Body of pancreas (tissue), 4 donors: ENCODE measurements at regions not wholly inside any gene's neighbourhood (a gene's known extent, or its start where the extent isn't known, plus 50 kb on each side); places are given as distances from the start of the nearest gene placed in this dataset.

Experiments used
- ATAC-seq: fragments of 150-250 bp; one replicate; pipeline ENCODE4 v1.9.1; 2016
- DNase-seq, 4 donors: peaks; one replicate each; pipeline ENCODE4 v3.0.0-alpha.2; 2019
- H3K27ac ChIP-seq, 4 donors: fragments of 200-600 bp; sonication (generic); 1 replicate in 3 of 4; 2 replicates in 1 of 4; pipeline versions ENCODE4 v1.5.1 to v1.6.1; 2016 to 2019; ENCODE audit warnings: mild to moderate bottlenecking in 1 of 4, mixed read lengths in 1 of 4, moderate library complexity in 1 of 4
- H3K27me3 ChIP-seq, 2 donors: fragments of 200-600 bp; sonication (generic); one replicate each; pipeline ENCODE4 v1.6.0; 2016; ENCODE audit warnings: mild to moderate bottlenecking in 1 of 2
- H3K36me3 ChIP-seq, 2 donors: fragments of 200-600 bp; sonication (generic); replicated peaks in 1 of 2; 2 replicates each; pipeline ENCODE4 v1.5.1; 2016; ENCODE audit warnings: low read depth in 2 of 2; ENCODE audit not compliant: insufficient read depth in 1 of 2
- H3K4me1 ChIP-seq: fragments of 200-600 bp; sonication (generic); one replicate; pipeline ENCODE4 v1.6.0; 2016
- H3K4me3 ChIP-seq, 2 donors: fragments of 200-600 bp; sonication (generic); 1 replicate in 1 of 2; 2 replicates in 1 of 2; pipeline ENCODE4 v1.5.1; 2016 to 2019
- H3K9me3 ChIP-seq, 3 donors: fragments of 200-600 bp; sonication (generic); 1 replicate in 2 of 3; 2 replicates in 1 of 3; pipeline ENCODE4 v1.5.1; 2016
- CTCF ChIP-seq, 7 experiments: fragments of 450-650 bp in 4 of 7; fragments of 200-600 bp in 3 of 7; sonication (generic) in 3 of 7; IDR thresholded peaks; one replicate each; pipeline ENCODE4 v1.5.1; 2016 to 2019; ENCODE audit warnings: antibody characterized with exemption in 7 of 7
- POLR2A ChIP-seq, 3 donors: fragments of 450-650 bp; IDR thresholded peaks; one replicate each; pipeline ENCODE4 v1.6.1; 2016; ENCODE audit warnings: antibody characterized with exemption in 3 of 3, mild to moderate bottlenecking in 2 of 3
- WGBS, 2 donors: methylation state at CpG; one replicate each; pipeline ENCODE4 v1.1.5; 2017; 5-methylcytosine and 5-hydroxymethylcytosine counted together
- intact Hi-C: fragments of 100-400 bp; cut with DNase I; formaldehyde crosslinking; loops from one replicate; pipeline ENCODE4 v1.15.1; 2023

GRCh38 chr15:38683382-38684242, 119.0 kb upstream of the RASGRP1 start:
- no peaks in the 10 kb centered on the region for H3K9me3 ChIP-seq
- H3K27ac ChIP-seq, result no peak overlapping the region
- DNase-seq (peak; percentile 63 to 75 (median 70)), ATAC-seq (peak; percentile 77)
- no peaks in the 10 kb centered on the region for H3K36me3 ChIP-seq
- intact Hi-C loops, result loop anchor here (10.0 kb wide), 2 partner anchors 129 to 239 kb away; no protein-coding TSS in a partner anchor
- H3K27me3 ChIP-seq, result no peaks in the 10 kb centered on the region
- TF ChIP-seq CTCF (IDR thresholded peaks at IDR 0.05), result peak; percentile 66 to 88 (median 83)
- TF ChIP-seq POLR2A (IDR thresholded peaks at IDR 0.05), result no peak
- peaks cover 4% of the 10 kb centered on the region for H3K4me1 ChIP-seq
- 68 to 73% methylated on average over 2 of the region's 2 CpGs for WGBS, 2 donors
- no peak overlapping the region for H3K4me3 ChIP-seq

- TF ChIP-seq CTCF (IDR thresholded peaks at IDR 0.05) (no peak), POLR2A (IDR thresholded peaks at IDR 0.05) (no peak)
- no peak for ATAC-seq
- intact Hi-C loops, result loop anchor here (10.0 kb wide), 2 partner anchors 130 to 240 kb away; no protein-coding TSS in a partner anchor
- DNase-seq, result no peak
- Histone ChIP-seq H3K4me1 (no peaks in the 10 kb centered on the region), H3K27me3 (no peaks in the 10 kb centered on the region), H3K27ac (no peak overlapping the region), H3K4me3 (no peak overlapping the region), H3K9me3 (no peaks in the 10 kb centered on the region), H3K36me3 (no peaks in the 10 kb centered on the region)
- WGBS, 2 donors, result 21 to 40% methylated on average over 2 of the region's 2 CpGs
Measured at GRCh38 chr15:38684440-38685010, 119.9 kb upstream of the RASGRP1 start.

GRCh38 chr15:38685686-38686339, 121.2 kb upstream of the RASGRP1 start:
- no peak for ATAC-seq
- intact Hi-C loops, result loop anchor here (10.0 kb wide), 2 partner anchors 131 to 241 kb away; no protein-coding TSS in a partner anchor
- 75 to 83% methylated on average over 4 of the region's 4 CpGs for WGBS, 2 donors

GRCh38 chr15:38687340-38687739, 122.7 kb upstream of the RASGRP1 start:
- Histone ChIP-seq H3K27me3 (no peaks in the 10 kb centered on the region), H3K27ac (no peak overlapping the region), H3K4me1 (no peaks in the 10 kb centered on the region), H3K36me3 (no peaks in the 10 kb centered on the region), H3K9me3 (no peaks in the 10 kb centered on the region), H3K4me3 (no peak overlapping the region)
- ATAC-seq (no peak), DNase-seq (no peak)
- intact Hi-C loops, result loop anchor here (10.0 kb wide), 2 partner anchors 133 to 243 kb away; no protein-coding TSS in a partner anchor
- 32 to 34% methylated on average over 2 of the region's 2 CpGs for WGBS, 2 donors
- TF ChIP-seq CTCF (IDR thresholded peaks at IDR 0.05), result no peak
- no peak for TF ChIP-seq POLR2A (IDR thresholded peaks at IDR 0.05)

More at GRCh38 chr15:38685686-38686339, 121.2 kb upstream of the RASGRP1 start:
- Histone ChIP-seq H3K4me3 (no peak overlapping the region), H3K4me1 (no peaks in the 10 kb centered on the region), H3K36me3 (no peaks in the 10 kb centered on the region), H3K9me3 (no peaks in the 10 kb centered on the region), H3K27me3 (no peaks in the 10 kb centered on the region), H3K27ac (no peak overlapping the region)
- no peak for DNase-seq
- TF ChIP-seq CTCF (IDR thresholded peaks at IDR 0.05), result no peak
- no peak for TF ChIP-seq POLR2A (IDR thresholded peaks at IDR 0.05)
